GM19193 (cell line): ENCODE measurements at regions not wholly inside any gene's neighbourhood (a gene's known extent, or its start where the extent isn't known, plus 50 kb on each side); places are given as distances from the start of the nearest gene placed in this dataset.

Experiments
- POLR2A ChIP-seq: IDR thresholded peaks from 4 replicates; pipeline ENCODE4 v1.6.1; 2011; ENCODE audit not compliant: insufficient read depth, insufficient read length; ENCODE audit errors: extremely low read depth

GRCh38 chr6:14696367-14696766 lies 549.5 kb upstream of the JARID2 start:
- no peak for TF ChIP-seq POLR2A

GRCh38 chr6:14697427-14697826 lies 548.4 kb upstream of the JARID2 start:
- TF ChIP-seq POLR2A, result no peak

- TF ChIP-seq POLR2A, result no peak
Observed at GRCh38 chr6:14699803-14700601, 545.9 kb upstream of the JARID2 start.

- TF ChIP-seq POLR2A, result no peak
Observed at GRCh38 chr6:14701946-14702345, 543.9 kb upstream of the JARID2 start.

- TF ChIP-seq POLR2A, result no peak
Observed at GRCh38 chr6:14702678-14703077, 543.2 kb upstream of the JARID2 start.

DNA sequence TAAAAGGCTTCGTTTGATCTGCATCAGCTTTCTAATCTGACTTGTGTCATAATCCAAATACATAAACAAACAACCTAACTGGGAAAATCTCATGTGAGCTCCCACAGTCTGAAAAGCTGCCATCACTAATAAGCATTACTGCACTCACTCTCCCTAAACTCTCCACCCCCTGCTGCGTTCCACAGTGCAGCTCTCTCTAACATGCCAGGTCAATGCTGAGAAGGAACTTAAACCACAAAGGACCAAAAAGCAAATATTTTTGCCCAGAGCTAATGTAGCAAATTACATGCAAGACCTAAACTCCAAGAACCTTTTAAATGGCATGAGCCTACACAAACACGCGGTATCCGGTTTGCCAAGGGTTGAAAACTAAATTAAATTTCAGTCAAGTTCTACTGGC lies 542.3 kb upstream of the JARID2 start:
- TF ChIP-seq POLR2A, result no peak

DNA sequence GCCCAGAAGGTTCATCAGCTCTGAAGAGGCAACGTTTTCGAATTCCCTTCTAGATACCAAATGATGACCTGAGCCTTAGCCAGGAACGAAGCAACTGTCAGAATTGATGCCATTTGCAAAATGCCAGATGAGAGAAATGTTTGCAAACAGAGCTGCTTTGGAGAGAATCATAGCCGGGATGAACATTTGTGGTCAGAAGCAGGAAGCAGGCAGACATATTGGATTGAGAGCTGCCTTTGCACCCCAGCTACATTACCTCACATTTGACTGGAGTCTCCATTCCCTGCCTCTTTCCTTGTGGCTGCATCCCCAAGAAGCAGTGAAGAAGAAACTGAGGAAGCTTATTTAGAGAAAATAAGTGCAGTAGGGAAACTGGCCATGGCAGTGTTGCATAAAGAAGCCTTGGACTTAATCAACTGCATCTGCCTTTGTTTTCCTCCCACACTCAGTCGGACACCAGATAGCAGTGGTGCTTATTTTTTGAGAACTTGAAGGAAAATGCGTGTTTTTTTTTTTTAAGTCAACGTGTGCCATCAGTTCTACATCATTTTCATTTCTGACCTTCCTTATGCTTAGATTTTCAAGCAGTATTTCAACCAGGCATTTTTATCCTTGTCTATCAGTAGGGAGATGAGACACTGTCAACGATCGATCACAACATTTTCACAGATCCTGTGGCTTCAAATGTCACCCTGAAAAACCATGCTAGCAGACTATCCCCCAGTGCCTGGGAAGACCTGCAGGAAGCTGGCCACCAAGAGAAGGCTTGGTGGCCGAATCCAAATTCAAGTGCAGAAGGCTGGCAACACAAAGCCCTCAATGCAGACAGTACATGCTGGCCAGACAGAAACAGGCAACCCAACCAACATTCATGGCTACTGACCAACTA lies 541.2 kb upstream of the JARID2 start:
- no peak for TF ChIP-seq POLR2A

GRCh38 chr6:14705841-14706377 lies 540.0 kb upstream of the JARID2 start:
- no peak for TF ChIP-seq POLR2A

DNA sequence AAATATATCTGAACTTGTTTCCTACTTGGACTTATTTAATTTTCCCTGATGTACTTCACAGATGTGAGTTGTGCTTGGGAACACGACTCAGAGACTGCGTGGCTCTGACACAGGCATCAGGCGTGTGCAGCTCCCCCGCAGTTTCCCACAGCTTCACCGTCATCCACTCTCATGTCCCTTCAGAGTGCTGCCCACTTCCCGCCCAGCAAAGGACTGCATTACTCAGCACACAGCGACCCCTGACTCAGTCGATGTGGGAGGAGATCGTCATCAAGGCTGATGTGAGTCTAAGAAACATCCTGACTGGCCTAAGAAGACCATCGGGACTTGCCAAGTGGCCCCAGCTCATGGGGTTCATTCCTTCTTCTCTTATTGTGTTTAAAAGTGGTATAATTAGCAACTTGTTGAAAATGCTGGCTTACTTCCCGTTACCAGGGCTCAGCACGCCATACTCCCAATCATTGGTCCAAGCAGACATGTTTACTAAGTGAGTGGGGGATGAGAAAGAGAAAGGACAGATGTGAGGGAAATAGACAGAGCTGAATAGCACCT lies 539.4 kb upstream of the JARID2 start:
- TF ChIP-seq POLR2A, result no peak

GRCh38 chr6:14707276-14707675 lies 538.6 kb upstream of the JARID2 start:
- TF ChIP-seq POLR2A, result no peak

GRCh38 chr6:14707971-14708465 lies 537.9 kb upstream of the JARID2 start:
- no peak for TF ChIP-seq POLR2A

DNA sequence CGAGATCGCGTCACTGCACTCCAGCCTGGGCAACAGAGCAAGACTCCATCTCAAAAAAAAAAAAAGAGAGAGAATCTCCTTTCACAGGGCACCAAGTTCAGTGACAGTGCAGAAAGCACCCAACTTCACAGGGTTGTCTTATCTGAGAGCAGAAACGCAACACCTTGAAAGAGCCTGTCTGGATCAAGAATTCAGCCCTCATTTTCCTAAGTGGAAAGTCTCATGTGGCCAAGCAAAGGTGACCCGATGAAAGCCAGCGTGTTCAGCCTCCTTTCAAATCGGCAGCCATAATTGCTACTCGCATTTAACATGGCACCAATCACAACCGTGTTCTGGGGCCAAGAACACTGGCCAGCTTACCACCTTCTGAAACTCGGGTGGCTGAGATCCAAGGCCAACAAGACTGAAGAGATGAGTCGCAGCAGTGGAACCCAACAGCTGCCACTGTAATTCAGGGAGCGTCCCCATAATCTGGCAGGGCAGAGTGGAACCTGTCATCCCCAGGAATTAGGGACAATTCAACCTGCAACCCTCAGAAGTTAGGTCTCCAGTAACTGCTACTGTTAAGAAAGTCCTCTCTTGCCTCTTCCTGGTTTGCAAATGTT lies 536.7 kb upstream of the JARID2 start:
- no peak for TF ChIP-seq POLR2A

GRCh38 chr6:14709900-14710299 lies 536.0 kb upstream of the JARID2 start:
- TF ChIP-seq POLR2A, result no peak

DNA sequence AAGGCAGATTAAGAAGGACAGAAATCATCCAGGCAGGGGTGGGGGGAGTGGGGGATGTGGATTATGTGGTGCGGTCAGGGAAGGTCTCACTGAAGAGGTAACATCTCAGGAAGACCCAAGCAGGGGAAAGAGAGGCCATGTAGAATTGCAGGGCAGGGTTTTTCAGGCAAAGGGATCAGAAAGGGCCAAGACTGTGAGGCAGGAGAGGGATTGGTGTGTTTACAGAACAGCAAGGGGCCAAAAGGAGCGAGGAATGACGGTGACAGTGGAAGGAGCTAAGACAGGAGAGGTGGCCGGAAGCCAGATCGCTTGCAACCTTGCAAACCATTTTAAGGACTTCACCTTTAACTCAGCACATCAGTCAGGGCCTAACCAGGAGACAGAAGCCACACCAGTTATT lies 535.4 kb upstream of the JARID2 start:
- TF ChIP-seq POLR2A, result no peak
